ENCODE measurements at regions not wholly inside any gene's neighbourhood (a gene's known extent, or its start where the extent isn't known, plus 50 kb on each side); places are given as distances from the start of the nearest gene placed in this dataset.

GRCh38 chr17:79539944-79540705, 70.7 kb downstream of the RBFOX3 start:
- DNase-seq, result no peak

GRCh38 chr17:79538291-79538690, 72.6 kb downstream of the RBFOX3 start:
- no peak for DNase-seq

DNA sequence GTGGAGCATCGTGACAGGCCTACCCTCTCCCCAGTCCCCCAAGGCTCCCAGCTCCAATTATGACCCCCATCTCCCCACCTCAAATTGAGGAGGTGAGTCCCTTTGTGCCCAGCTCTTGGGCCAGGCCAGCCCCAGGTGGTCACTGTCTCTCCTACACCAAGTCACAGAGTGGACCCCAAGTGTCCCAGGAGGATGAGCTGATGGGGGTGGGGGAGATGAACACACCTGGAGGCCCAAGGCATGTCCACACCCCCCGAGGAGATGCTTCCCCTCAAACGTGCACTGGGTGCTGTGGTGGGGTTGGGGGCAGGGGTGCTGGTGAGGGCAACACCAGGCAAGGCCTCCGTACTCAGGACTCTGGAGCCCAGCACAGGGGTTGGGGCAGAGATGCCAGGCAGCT, 73.2 kb downstream of the RBFOX3 start:
- no peak for DNase-seq

DNA sequence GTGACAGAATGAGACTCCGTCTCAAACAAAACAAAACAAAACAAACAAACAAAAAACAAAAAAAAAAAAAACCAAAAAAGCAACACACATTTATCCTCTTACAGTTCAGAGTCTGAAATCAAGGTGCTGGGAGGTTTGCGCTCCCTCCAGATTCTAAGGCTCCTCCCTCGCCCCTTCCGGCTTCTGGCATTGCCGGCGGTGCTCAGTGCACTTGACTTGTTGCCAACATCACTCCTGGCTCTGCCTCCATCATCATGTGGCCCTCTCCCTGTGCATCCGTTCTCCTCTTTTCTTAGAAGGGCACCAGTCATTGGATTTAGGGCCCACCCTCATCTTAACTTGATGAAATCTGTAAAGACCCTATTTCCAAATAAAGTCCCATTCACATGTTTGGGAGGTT, 73.8 kb downstream of the RBFOX3 start:
- no peak for DNase-seq

DNA sequence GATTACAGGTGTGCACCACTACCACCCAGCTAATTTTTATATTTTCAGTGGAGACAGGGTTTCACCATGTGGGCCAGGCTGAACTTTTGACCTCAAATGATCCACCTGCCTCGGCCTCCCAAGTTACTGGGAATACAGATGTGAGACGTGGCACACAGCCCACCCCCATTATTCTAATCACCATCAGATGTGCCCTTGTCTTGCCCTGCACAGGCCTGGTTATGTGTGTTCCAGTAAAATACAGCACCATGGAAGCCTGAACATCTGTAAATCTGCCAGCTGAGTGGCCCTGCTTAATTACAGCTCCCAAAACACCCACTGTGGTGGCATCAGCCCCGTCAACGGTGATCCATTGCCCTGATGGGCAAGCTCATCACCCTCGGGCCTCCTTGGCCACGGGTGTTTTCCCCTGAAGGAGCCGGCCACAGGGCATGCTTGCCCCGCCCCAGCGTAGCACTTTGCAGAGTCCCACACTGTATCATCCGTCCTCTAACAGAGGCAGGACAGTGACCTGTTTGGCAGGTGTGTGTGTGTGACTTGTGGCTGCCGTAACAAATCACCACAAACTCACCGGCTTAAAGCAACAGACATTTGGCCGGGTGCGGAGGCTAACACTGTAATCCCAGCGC, 74.5 kb downstream of the RBFOX3 start:
- DNase-seq, result no peak

DNA sequence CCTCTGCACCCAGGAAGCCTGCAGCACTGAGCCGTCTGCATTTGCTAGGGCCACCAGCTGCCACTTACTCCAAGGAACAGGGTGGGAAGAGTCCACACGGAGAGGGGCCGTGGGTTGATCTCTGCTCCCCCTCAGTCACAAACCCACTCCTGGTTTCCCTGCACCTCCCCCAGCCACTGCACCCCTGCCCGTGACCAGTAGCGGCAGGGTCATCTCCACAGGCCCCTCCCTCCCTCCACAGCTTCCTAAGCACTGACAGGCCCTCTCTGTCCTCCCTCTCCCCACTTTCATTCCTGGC, 75.2 kb downstream of the RBFOX3 start:
- DNase-seq, result no peak

- no peak for DNase-seq
Observed at GRCh38 chr17:79534851-79535727, 75.8 kb downstream of the RBFOX3 start.

DNA sequence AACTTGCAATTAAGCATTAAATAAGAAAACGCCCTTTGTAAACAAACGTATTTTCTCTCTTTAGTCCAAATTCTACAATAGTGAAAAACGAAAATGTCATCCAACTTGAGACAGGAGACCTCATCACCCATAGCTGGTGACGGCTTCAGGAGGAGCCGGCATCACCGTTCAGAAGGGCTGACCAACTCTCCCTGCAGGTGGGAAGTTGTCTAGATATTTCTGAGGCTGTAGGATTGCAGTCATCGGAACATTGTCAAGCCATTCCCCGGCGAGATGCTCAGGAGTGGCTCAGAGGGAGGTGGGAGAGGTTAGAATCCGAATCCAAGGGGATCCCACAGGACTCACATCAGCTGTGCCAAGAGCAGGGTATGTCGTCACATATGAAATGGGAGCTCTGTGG, 76.7 kb downstream of the RBFOX3 start:
- no peak for DNase-seq

- no peak for DNase-seq
Observed at GRCh38 chr17:79533116-79533515, 77.7 kb downstream of the RBFOX3 start.

- no peak for DNase-seq
Observed at GRCh38 chr17:79532107-79532790, 78.6 kb downstream of the RBFOX3 start.

DNA sequence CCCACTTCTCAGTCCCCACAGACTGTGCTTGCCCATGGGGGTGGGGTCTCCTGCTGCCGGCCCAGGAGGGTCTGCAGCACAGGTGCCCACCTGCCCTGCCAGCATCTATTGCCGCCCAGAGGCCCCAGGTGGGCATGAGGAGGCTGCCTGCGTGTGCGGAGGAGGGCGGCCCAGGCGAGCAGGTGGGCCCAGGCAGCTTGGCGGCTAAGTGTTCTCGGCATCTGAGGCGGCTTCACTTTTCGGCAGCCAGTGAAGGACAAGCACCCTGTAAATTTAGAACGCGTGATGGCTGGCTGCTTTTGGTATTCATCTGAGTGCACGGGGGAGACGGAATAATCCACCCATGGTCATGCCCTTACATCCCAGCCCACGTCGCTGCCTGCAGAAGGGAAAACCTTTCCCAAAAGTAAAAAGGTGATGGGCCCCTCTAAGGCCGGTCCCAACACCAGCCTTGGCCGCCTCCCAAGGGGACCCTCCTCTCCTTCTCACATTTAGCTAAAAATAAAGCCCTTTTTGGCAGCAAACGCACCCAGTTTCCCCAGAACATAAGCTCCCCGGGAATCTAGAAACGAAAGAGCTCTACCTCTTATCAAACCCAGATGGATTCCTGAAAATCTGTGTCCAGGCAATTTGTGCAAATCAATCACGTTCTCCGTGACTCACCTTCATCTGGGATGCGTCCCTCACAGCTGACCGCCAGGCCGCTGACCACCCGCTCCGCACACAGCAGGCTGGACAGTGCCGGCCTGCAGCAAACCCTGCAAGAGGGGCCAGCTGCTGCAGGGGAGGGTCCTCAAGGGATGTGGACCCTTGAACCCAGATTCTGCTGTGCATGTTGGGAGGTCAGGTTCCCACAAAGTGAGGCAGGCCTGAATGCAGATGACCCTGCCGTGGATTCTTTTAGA, 79.4 kb downstream of the RBFOX3 start:
- no peak for DNase-seq

DNA sequence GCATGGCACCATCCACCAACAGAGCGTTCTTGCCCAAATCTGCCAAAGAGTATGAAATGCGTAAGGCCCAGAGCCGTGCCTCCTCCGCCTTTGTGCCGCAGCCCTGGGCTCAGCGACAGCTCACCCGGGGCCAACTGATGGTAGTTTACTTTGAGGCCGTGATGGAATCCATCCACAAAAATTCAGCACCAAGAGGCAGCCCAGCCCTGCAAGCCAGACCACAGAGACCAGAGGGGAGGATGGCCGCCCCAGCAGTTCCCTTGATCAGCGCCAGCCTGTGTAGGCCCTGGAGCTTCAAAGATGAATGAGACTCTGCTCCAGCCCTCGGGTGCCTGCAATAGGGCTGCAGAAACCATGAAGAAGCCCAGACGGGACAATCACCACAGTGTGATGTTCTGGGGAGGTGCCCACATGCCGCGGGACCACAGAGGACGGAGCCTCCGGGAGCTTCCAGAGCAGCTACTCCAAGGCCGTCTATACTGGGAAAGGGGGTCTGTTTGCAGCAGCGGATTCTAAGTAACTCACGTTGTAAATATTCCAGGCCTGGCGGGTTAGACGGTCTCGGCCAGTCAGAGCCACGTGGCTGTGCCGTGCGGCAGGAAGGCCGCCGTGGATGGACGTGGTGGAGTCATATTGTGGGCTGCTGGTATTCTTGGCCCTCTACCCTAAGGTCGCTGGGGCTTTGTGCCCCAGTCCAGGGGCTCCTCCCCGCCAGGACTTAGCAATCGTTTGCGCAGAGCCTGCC, 80.3 kb downstream of the RBFOX3 start:
- no peak for DNase-seq

DNA sequence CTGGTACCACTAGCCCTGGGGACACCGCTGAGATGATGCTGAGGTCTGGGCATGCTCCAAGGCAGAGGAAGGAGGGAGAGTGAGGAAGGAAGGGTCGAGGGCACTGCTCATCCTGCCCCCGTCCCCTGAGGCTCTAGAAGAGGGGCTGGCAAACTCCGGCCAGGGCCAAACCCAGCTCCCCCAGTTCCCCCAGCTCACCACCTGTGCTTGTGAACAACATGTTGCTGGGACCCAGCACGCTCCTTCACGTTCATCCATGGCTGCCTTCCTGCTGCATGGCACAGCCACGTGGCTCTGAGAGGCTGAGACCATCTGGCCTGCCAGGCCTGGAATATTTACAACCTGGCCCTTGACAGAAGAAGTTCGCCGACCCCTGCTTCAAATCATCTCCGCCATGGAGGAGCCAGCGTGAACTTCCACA, 81.2 kb downstream of the RBFOX3 start:
- no peak for DNase-seq

GRCh38 chr17:79528592-79529125, 82.2 kb downstream of the RBFOX3 start:
- no peak for DNase-seq

DNA sequence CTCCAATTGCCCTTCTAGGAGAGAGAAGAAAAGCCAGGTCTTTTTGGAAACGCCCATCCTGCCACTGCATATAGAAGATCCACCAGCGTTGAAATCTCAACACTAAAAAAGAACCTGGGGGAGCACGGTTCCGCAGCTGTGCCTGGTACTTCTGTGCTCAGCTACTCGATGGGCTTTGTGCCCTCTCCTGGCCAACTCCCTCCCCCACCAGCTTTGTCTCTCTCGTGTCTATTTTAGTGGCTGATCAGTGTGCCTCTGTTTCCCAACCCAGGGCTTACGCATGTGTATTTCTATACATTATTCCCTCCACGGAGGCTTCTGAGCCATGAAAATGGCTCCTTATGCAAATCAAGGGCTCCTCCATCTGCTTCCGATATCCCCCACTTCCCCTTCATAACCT, 83.5 kb downstream of the RBFOX3 start:
- DNase-seq, result no peak

DNA sequence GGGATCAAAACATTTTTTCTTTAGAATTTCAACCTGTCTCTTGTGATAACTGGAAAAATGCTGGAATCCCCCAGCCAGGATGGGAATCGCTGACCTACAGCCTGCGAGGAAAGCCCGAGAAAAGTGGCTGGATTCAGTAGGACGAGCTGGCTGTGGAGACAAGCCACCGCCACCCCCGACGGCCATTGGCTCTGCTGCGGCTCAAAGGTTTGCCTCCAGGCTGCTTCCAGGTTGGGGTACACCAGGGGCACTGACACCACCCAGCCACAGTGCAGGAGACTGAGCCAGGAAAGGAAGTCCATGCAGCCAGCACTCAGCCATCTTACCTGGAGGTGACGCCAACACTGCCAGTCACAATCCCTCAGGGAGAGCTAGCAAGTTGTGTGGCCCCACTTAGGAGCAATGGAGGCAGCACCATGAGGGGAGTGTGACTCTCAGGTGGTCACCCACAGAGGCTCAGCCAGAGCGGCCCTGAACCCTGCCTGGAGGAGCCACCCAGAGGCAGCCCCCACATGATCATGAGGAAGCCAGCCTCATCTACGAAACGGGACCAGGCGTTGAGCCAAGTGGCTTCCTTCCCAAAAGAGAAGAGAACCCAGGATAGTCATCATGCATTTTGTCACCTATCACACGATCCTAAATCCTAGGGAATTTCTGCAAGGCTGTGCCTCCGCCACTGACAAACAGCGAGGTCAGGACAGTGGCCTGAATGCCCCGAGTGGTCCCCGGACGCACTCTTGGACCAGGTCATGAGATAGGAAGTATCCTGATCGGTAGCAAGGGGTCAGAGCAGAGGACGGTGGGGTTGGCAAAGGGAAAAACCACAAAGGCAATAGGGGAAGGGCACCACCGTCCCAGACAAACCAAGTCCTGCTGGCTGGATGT, 84.8 kb downstream of the RBFOX3 start:
- DNase-seq, result no peak

- DNase-seq, result no peak
Observed at GRCh38 chr17:79524213-79525187, 86.4 kb downstream of the RBFOX3 start.

GRCh38 chr17:79522414-79522813, 88.4 kb downstream of the RBFOX3 start:
- DNase-seq, result no peak

DNA sequence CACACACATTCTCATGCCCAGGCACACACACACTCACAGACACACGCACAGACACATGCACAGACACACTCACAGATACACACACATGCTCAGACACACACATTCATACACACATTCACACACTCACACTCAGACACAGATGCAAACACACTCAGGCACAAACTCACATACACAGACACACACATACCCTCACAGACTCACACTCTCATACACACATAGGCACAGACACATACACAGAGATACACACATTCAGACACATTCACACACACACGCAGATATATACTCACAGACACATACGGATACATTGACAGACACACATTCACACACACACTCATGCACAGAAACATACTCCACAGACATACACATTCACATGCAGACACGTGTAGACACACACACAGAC, 89.6 kb downstream of the RBFOX3 start:
- no peak for DNase-seq

Data from activated CD4-positive, alpha-beta T cell treated with anti-CD3 and anti-CD28 coated beads, Interleukin-10, Interleukin-2, amounts not matched to agents 100 ng/mL and 50 ng/mL, durations not matched to agents 16 hours and 8 hours (primary cell).